PC-3 (cell line): ENCODE measurements at regions not wholly inside any gene's neighbourhood (a gene's known extent, or its start where the extent isn't known, plus 50 kb on each side); places are given as distances from the start of the nearest gene placed in this dataset.

ENCODE experiments used
- ATAC-seq: fragments of 200-7000 bp; cut with Tn5 transposase; 2 replicates; pipeline ENCODE4 v1.9.1; 2020; ENCODE audit warnings: mild to moderate bottlenecking, moderate library complexity
- BruUV-seq: library from RNA; stranded (reverse); fragments of 400-500 nt; replicated peaks from 2 replicates; lab custom pipeline; 2021; lab: Mats Ljungman, UMichigan
- CTCF ChIA-PET: fragments of 300-600 bp; sonication (Branson Sonifier 250); formaldehyde crosslinking; loops from one replicate; lab custom pipeline; 2022; ENCODE audit warnings: antibody characterized with exemption; lab: Charles Lee
- POLR2A ChIA-PET: fragments of 300-600 bp; sonication (Branson Sonifier 250); formaldehyde crosslinking; loops from one replicate; lab custom pipeline; 2022; ENCODE audit warnings: antibody characterized with exemption; ENCODE audit not compliant: unreplicated experiment; lab: Charles Lee
- DNase-seq: peaks from one replicate; pipeline ENCODE4 v3.0.0-alpha.2; 2015
- H2AFZ ChIP-seq: fragments of 300-600 bp; sonication (generic); 2 replicates; pipeline ENCODE4 v1.6.0; 2016; ENCODE audit warnings: antibody characterized with exemption, low read length
- H3F3A ChIP-seq: fragments of 300-600 bp; sonication (generic); one replicate; pipeline ENCODE4 v1.6.0; 2017; ENCODE audit warnings: antibody characterized with exemption, low read length, control low read depth, mild to moderate bottlenecking; ENCODE audit not compliant: unreplicated experiment
- H3K27ac ChIP-seq: fragments of 300-600 bp; sonication (generic); 2 replicates; pipeline ENCODE4 v1.5.1; 2016; ENCODE audit warnings: mild to moderate bottlenecking, low read length
- H3K27me3 ChIP-seq: fragments of 300-600 bp; sonication (generic); 2 replicates; pipeline ENCODE4 v1.6.1; 2016; ENCODE audit warnings: low read length, mixed read lengths
- H3K36me3 ChIP-seq: fragments of 300-600 bp; sonication (generic); 2 replicates; pipeline ENCODE4 v1.6.1; 2016; ENCODE audit warnings: low read depth, mixed run types, low read length, mixed read lengths
- H3K4me1 ChIP-seq: fragments of 300-600 bp; sonication (generic); 2 replicates; pipeline ENCODE4 v1.5.1; 2016; ENCODE audit warnings: low read length; ENCODE audit not compliant: insufficient read depth
- H3K4me2 ChIP-seq: fragments of 300-600 bp; sonication (generic); 2 replicates; pipeline ENCODE4 v1.6.0; 2016; ENCODE audit warnings: low read length
- H3K4me3 ChIP-seq: fragments of 300-600 bp; sonication (generic); 2 replicates; pipeline ENCODE4 v1.5.1; 2016; ENCODE audit warnings: mild to moderate bottlenecking, low read length, mixed read lengths
- H3K79me2 ChIP-seq: fragments of 300-600 bp; sonication (generic); 2 replicates; pipeline ENCODE4 v1.6.1; 2017; ENCODE audit warnings: low read length, mixed read lengths
- H3K9ac ChIP-seq: fragments of 300-600 bp; sonication (generic); 2 replicates; pipeline ENCODE4 v1.6.0; 2016; ENCODE audit warnings: mild to moderate bottlenecking, low read length
- H3K9me2 ChIP-seq: fragments of 300-600 bp; sonication (generic); replicated peaks from 2 replicates; pipeline ENCODE4 v1.6.1; 2016; ENCODE audit warnings: mixed run types, low read length, mixed read lengths
- H3K9me3 ChIP-seq: fragments of 300-600 bp; sonication (generic); 2 replicates; pipeline ENCODE4 v1.6.1; 2016; ENCODE audit warnings: low read length, mixed read lengths
- H4K20me1 ChIP-seq: fragments of 300-600 bp; sonication (generic); 2 replicates; pipeline ENCODE4 v1.6.1; 2016; ENCODE audit warnings: low read length, mixed read lengths
- CTCF ChIP-seq: fragments of 300-600 bp; sonication (generic); conservative IDR thresholded peaks from 2 replicates; pipeline ENCODE4 v1.5.1; 2017; ENCODE audit warnings: antibody characterized with exemption, low read depth, mild to moderate bottlenecking, low read length
- EZH2 ChIP-seq: fragments of 300-600 bp; sonication (generic); IDR thresholded peaks from one replicate; pipeline ENCODE4 v1.6.1; 2017; ENCODE audit warnings: antibody characterized with exemption, mild to moderate bottlenecking, low read length; ENCODE audit not compliant: unreplicated experiment
- EZH2phosphoT487 ChIP-seq: fragments of 300-600 bp; sonication (generic); IDR thresholded peaks from 2 replicates; pipeline ENCODE4 v1.6.1; 2018; ENCODE audit warnings: mild to moderate bottlenecking, antibody characterized with exemption, low read length, borderline replicate concordance
- intact Hi-C: fragments of 100-400 bp; cut with micrococcal nuclease; formaldehyde crosslinking; loops from 2 replicates; pipeline ENCODE4 v1.9.0; 2023

- TF ChIP-seq EZH2phosphoT487 (no peak), CTCF (no peak), EZH2 (no peak)
- Histone ChIP-seq H2AFZ (no peak overlapping the region), H3K4me1 (peaks cover 21% of the 10 kb centered on the region), H3K4me3 (no peak overlapping the region), H3K9me2 (no peaks in the 10 kb centered on the region), H3K9me3 (no peaks in the 10 kb centered on the region), H4K20me1 (no peaks in the 10 kb centered on the region), H3K4me2 (no peak overlapping the region), H3K27ac (no peak overlapping the region), H3F3A (no peaks in the 10 kb centered on the region), H3K9ac (no peak overlapping the region), H3K36me3 (no peaks in the 10 kb centered on the region), H3K27me3 (no peaks in the 10 kb centered on the region), H3K79me2 (no peaks in the 10 kb centered on the region)
- CTCF ChIA-PET: no interaction called here
- no TSS peak for BruUV-seq
- intact Hi-C loops: no loop called here
- POLR2A ChIA-PET: no interaction called here
- DNase-seq (no peak), ATAC-seq (no peak)
Observed at GRCh38 chr22:27455526-27455925, 346.0 kb downstream of the MN1 start.

GRCh38 chr22:27456696-27457503 lies 344.7 kb downstream of the MN1 start:
- Histone ChIP-seq H3K27me3 (no peaks in the 10 kb centered on the region), H3K9me2 (no peaks in the 10 kb centered on the region), H4K20me1 (no peaks in the 10 kb centered on the region), H3K79me2 (no peaks in the 10 kb centered on the region), H3K4me3 (no peak overlapping the region), H3F3A (no peaks in the 10 kb centered on the region), H2AFZ (peak overlapping the region; percentile 65), H3K27ac (peak overlapping the region; percentile 92), H3K4me2 (peak overlapping the region; percentile 56), H3K36me3 (no peaks in the 10 kb centered on the region), H3K4me1 (peaks cover 30% of the 10 kb centered on the region), H3K9ac (peak overlapping the region; percentile 54), H3K9me3 (no peaks in the 10 kb centered on the region)
- ChIA-PET CTCF (no interaction called here), POLR2A (no interaction called here)
- peak; percentile 89 for ATAC-seq
- BruUV-seq: no TSS peak
- peak; percentile 86 for DNase-seq
- intact Hi-C loops: no loop called here
- TF ChIP-seq CTCF (no peak), EZH2 (no peak), EZH2phosphoT487 (no peak)

GRCh38 chr22:27459999-27460398 lies 341.6 kb downstream of the MN1 start:
- ATAC-seq (no peak), DNase-seq (no peak)
- H3K79me2 ChIP-seq: no peaks in the 10 kb centered on the region
- H3K9me2 ChIP-seq: no peaks in the 10 kb centered on the region
- H2AFZ ChIP-seq: no peak overlapping the region
- no peak overlapping the region for H3K4me3 ChIP-seq
- ChIA-PET POLR2A (no interaction called here), CTCF (interaction anchor here (0.6 kb wide), 1 partner anchor 22 kb away, joined by 3 read pairs; no protein-coding TSS in a partner anchor)
- no peaks in the 10 kb centered on the region for H3F3A ChIP-seq
- H3K27ac ChIP-seq: no peak overlapping the region
- no peaks in the 10 kb centered on the region for H3K27me3 ChIP-seq
- H3K9me3 ChIP-seq: no peaks in the 10 kb centered on the region
- H3K4me2 ChIP-seq: no peak overlapping the region
- no peak overlapping the region for H3K9ac ChIP-seq
- H4K20me1 ChIP-seq: no peaks in the 10 kb centered on the region
- TF ChIP-seq CTCF: no peak
- no peak for TF ChIP-seq EZH2
- TF ChIP-seq EZH2phosphoT487: no peak
- peaks cover 33% of the 10 kb centered on the region for H3K4me1 ChIP-seq
- intact Hi-C loops: no loop called here
- H3K36me3 ChIP-seq: no peaks in the 10 kb centered on the region
- BruUV-seq: no TSS peak
